Left lobe of liver (tissue), 2 donors: ENCODE measurements at regions not wholly inside any gene's neighbourhood (a gene's known extent, or its start where the extent isn't known, plus 50 kb on each side); places are given as distances from the start of the nearest gene placed in this dataset.
"Not testable (repeated sequence)": the region's sequence is repeated elsewhere in the genome, so short reads cannot be mapped to it uniquely, and the experiment has no call there.

Experiments
- ATAC-seq: fragments of 200-7000 bp; cut with Tn5 transposase; one replicate; pipeline ENCODE4 v1.9.1; 2020; ENCODE audit warnings: mild to moderate bottlenecking, moderate library complexity
- DNase-seq: peaks from one replicate; pipeline ENCODE4 v3.0.0-alpha.2; 2020; ENCODE audit warnings: low spot score
- donor health status: DM: no; HTN: no; CAD: no; lungs with moderate emphysema.
- donor health status: DM: no; HTN: yes; CAD: no.

- no peak for DNase-seq
- no peak for ATAC-seq
These were observed 50.6 kb upstream of the RNF182 start for GRCh38 chr6:13874191-13874549.

- DNase-seq (peak; percentile 68), ATAC-seq (peak; percentile 95)
These were observed 51.2 kb upstream of the RNF182 start for GRCh38 chr6:13873288-13874190.

GRCh38 chr6:13872681-13873080, 52.1 kb upstream of the RNF182 start:
- no peak for DNase-seq
- ATAC-seq: peak; percentile 26

- DNase-seq, ATAC-seq: not testable (repeated sequence)
These were observed 52.7 kb upstream of the RNF182 start for GRCh38 chr6:13872006-13872405.

- ATAC-seq (no peak), DNase-seq (no peak)
These were observed 54.4 kb upstream of the RNF182 start for GRCh38 chr6:13870214-13870830.

GRCh38 chr6:13868236-13868635, 53.9 kb upstream of the MCUR1 start:
- ATAC-seq: no peak
- no peak for DNase-seq

- ATAC-seq (no peak), DNase-seq (no peak)
These were observed 51.9 kb upstream of the MCUR1 start for GRCh38 chr6:13866301-13866700.

GRCh38 chr6:13865141-13865540, 50.8 kb upstream of the MCUR1 start:
- ATAC-seq (no peak), DNase-seq (no peak)

- ATAC-seq, DNase-seq: not testable (repeated sequence)
These were observed 50.3 kb upstream of the MCUR1 start for GRCh38 chr6:13864669-13865068.
